ENCODE measurements at regions not wholly inside any gene's neighbourhood (a gene's known extent, or its start where the extent isn't known, plus 50 kb on each side); places are given as distances from the start of the nearest gene placed in this dataset.

DNA sequence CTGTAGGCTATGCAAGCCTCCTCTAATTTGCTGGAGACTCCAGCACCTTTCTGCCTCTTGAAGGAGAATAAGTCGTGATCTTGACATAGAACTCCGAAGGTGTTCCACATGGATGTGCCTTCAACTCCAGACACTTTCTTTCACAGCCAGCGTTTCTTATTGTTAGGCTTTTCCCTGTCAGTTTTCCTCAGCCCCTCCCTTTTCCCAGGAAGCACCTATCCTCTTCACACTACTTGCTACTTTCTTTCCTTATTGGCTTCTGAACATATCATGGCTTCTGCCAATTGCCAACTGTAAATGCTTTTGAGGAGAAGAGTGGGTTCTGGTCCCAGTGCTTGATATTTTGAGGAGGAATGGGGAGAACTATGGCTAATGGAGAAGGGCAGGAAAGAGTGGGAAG is 216.3 kb upstream of the PGR start:
- TF ChIP-seq, protein P1, sequence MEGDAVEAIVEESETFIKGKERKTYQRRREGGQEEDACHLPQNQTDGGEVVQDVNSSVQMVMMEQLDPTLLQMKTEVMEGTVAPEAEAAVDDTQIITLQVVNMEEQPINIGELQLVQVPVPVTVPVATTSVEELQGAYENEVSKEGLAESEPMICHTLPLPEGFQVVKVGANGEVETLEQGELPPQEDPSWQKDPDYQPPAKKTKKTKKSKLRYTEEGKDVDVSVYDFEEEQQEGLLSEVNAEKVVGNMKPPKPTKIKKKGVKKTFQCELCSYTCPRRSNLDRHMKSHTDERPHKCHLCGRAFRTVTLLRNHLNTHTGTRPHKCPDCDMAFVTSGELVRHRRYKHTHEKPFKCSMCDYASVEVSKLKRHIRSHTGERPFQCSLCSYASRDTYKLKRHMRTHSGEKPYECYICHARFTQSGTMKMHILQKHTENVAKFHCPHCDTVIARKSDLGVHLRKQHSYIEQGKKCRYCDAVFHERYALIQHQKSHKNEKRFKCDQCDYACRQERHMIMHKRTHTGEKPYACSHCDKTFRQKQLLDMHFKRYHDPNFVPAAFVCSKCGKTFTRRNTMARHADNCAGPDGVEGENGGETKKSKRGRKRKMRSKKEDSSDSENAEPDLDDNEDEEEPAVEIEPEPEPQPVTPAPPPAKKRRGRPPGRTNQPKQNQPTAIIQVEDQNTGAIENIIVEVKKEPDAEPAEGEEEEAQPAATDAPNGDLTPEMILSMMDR (IDR thresholded peaks at IDR 0.05; ENCODE audit: low read length): no peak
- TF ChIP-seq EZH2 (optimal IDR thresholded peaks at IDR 0.05; ENCODE audit: low read depth, low read length) (no peak), EZH2phosphoT487 (IDR thresholded peaks at IDR 0.05; ENCODE audit: low read length) (no peak)

All from MM.1S (cell line).